SJSA1 (cell line): ENCODE measurements at regions not wholly inside any gene's neighbourhood (a gene's known extent, or its start where the extent isn't known, plus 50 kb on each side); places are given as distances from the start of the nearest gene placed in this dataset.
"Not testable (repeated sequence)": the region's sequence is repeated elsewhere in the genome, so short reads cannot be mapped to it uniquely, and the experiment has no call there.

ENCODE experiments used
- DNase-seq, 2 experiments: peaks; one replicate each; pipeline ENCODE4 v3.0.0-alpha.2; 2015 to 2020; ENCODE audit warnings: low spot score in 2 of 2, low read depth in 1 of 2
- H3K27ac ChIP-seq: fragments of 250-450 bp; sonication (Bioruptor Pico); 2 replicates; pipeline ENCODE4 v1.5.1; 2020; ENCODE audit warnings: mild to moderate bottlenecking, moderate library complexity
- H3K27me3 ChIP-seq: fragments of 250-450 bp; sonication (Bioruptor Pico); replicated peaks from 2 replicates; pipeline ENCODE4 v1.5.1; 2020; ENCODE audit warnings: mild to moderate bottlenecking, moderate library complexity
- H3K36me3 ChIP-seq: fragments of 250-450 bp; sonication (Bioruptor Pico); 2 replicates; pipeline ENCODE4 v1.5.1; 2020; ENCODE audit warnings: mild to moderate bottlenecking
- H3K4me1 ChIP-seq: fragments of 250-450 bp; sonication (Bioruptor Pico); replicated peaks from 2 replicates; pipeline ENCODE4 v1.6.1; 2021; ENCODE audit warnings: mild to moderate bottlenecking
- H3K4me3 ChIP-seq: fragments of 250-450 bp; sonication (Bioruptor Pico); 2 replicates; pipeline ENCODE4 v1.5.1; 2020; ENCODE audit warnings: mild to moderate bottlenecking
- H3K9me3 ChIP-seq: fragments of 250-450 bp; sonication (Bioruptor Pico); replicated peaks from 2 replicates; pipeline ENCODE4 v1.5.1; 2020; ENCODE audit warnings: mild to moderate bottlenecking

- H3K27ac ChIP-seq, H3K9me3 ChIP-seq, DNase-seq, H3K36me3 ChIP-seq, H3K4me1 ChIP-seq, H3K4me3 ChIP-seq, H3K27me3 ChIP-seq: not testable (repeated sequence)
Observed at GRCh38 chr10:38321393-38321792, 227.3 kb downstream of the ZNF37A start.

GRCh38 chr10:38330306-38330705, 236.2 kb downstream of the ZNF37A start:
- not testable (repeated sequence) for H3K27ac ChIP-seq, H3K36me3 ChIP-seq, H3K4me1 ChIP-seq, H3K9me3 ChIP-seq, H3K4me3 ChIP-seq, H3K27me3 ChIP-seq, DNase-seq

- not testable (repeated sequence) for DNase-seq
Observed at GRCh38 chr10:38331106-38331505, 237.0 kb downstream of the ZNF37A start.

DNA sequence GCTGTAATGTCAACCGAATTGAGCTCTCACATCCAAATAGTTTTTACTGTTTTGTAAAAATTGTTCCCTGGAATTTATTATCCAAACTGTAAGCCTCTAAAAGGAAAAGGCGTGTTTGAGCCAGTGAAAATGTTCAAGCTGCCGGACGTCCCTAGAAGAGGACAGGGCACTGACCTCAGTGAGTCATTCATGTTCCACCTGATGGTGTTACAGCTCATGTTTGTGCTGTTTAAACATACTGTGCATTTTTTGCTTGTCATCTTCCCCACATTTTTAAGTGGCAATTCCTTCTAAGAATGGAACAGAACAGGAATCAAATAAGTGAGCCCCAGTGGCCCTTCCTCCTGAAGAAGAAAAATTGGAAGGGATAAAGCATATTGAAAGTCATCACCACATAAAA, 239.6 kb downstream of the ZNF37A start:
- DNase-seq, H3K36me3 ChIP-seq, H3K4me3 ChIP-seq, H3K27ac ChIP-seq, H3K27me3 ChIP-seq, H3K9me3 ChIP-seq, H3K4me1 ChIP-seq: not testable (repeated sequence)

More at GRCh38 chr10:38331106-38331505, 237.0 kb downstream of the ZNF37A start:
- H3K36me3 ChIP-seq, H3K27me3 ChIP-seq, H3K4me1 ChIP-seq, H3K9me3 ChIP-seq, H3K27ac ChIP-seq, H3K4me3 ChIP-seq: not testable (repeated sequence)

GRCh38 chr10:38350645-38351044, 256.5 kb downstream of the ZNF37A start:
- not testable (repeated sequence) for H3K36me3 ChIP-seq, H3K9me3 ChIP-seq, DNase-seq, H3K4me3 ChIP-seq, H3K4me1 ChIP-seq, H3K27ac ChIP-seq, H3K27me3 ChIP-seq

- H3K9me3 ChIP-seq, H3K4me1 ChIP-seq, H3K36me3 ChIP-seq, H3K4me3 ChIP-seq, H3K27me3 ChIP-seq, DNase-seq, H3K27ac ChIP-seq: not testable (repeated sequence)
Observed at GRCh38 chr10:38354410-38354809, 260.3 kb downstream of the ZNF37A start.

GRCh38 chr10:38355911-38356526, 261.9 kb downstream of the ZNF37A start:
- H3K27me3 ChIP-seq, H3K4me1 ChIP-seq, H3K9me3 ChIP-seq, H3K36me3 ChIP-seq, H3K27ac ChIP-seq: not testable (repeated sequence)
- DNase-seq: peak; percentile 50 to 59
- peak overlapping the region; percentile 30 for H3K4me3 ChIP-seq

DNA sequence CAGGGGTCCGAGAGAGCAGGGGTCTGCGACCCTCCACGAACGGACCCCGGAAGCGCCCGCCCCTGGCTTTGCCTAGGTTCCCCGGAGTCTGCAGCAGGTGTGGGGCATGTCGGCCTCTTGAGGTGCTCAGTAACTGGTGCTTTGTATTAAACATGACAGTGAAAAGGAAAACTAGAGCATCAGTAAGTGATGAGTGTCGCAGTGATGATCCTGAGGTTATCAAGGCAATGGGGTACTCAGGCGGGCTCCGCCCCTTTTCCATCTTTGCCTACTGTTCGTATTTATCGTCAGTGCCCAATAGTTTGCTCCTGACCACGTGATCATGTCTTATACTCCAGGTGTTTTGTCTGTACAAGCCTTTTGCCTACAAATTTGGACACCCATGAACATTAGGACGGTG, 262.4 kb downstream of the ZNF37A start:
- not testable (repeated sequence) for H3K4me1 ChIP-seq, H3K36me3 ChIP-seq, DNase-seq, H3K9me3 ChIP-seq, H3K27me3 ChIP-seq, H3K27ac ChIP-seq
- H3K4me3 ChIP-seq: peak overlapping the region; percentile 30

DNA sequence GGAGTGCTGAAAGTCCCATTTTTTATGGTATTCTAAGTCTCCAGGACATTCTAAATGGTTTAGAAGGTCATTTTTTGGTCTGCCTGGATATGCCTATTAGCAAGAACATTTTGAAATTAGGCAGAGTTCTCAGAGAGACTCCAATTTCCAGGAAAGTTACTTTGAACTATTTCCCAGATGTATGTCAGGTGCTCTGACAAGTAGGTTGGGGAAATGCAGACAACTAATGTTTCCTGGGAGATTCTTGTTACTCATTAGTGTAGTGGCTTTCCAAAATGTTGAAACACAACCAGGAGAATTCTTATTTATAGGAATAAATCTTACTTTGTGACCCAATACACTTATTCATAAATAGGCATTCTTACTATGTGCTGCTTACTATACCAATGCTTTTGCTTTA, 268.4 kb downstream of the ZNF37A start:
- not testable (repeated sequence) for H3K27me3 ChIP-seq, H3K4me1 ChIP-seq, H3K9me3 ChIP-seq, DNase-seq, H3K27ac ChIP-seq, H3K4me3 ChIP-seq, H3K36me3 ChIP-seq

DNA sequence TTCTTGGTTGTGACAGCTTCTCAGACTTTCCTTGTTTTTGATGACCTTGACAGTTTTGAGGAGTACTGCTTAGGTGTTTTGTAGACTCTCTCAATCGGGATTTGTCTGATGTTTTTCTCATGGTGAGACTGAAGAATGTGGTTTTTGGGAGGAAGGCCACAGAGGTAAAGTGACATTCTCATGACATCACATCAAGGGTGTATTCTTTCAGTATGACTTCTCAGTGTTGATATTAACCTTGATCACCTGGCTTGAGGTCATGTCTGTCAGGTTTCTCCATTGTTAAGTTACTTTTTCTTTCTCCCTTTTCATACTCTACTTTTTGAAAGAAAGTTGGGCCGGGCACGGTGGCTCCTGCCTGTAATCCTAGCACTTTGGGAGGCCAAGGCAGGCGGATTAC, 269.9 kb downstream of the ZNF37A start:
- H3K4me3 ChIP-seq, H3K9me3 ChIP-seq, H3K27ac ChIP-seq, DNase-seq, H3K27me3 ChIP-seq, H3K36me3 ChIP-seq, H3K4me1 ChIP-seq: not testable (repeated sequence)

- not testable (repeated sequence) for H3K9me3 ChIP-seq, DNase-seq, H3K27me3 ChIP-seq
Observed at GRCh38 chr10:38365917-38366316, 271.8 kb downstream of the ZNF37A start.

DNA sequence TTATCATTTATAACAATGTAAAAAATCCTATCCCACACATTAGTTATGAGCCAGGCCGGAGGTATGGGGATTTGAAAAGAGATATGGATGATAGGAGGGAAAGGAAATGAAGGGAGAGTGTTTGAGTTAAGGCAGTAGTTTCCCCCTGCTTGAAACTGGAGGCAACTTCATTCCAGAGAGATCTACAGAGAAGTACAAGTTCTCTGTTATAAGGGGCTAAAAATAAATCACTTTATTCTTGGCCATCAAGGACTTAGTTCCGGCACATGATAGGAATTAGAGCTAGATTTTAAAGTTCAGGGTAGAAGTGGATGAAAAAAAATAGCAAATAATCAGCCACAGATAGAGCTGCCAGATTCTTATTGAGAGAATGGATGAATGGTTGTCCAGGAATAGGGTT, 289.7 kb downstream of the ZNF37A start:
- H3K9me3 ChIP-seq, DNase-seq, H3K27me3 ChIP-seq, H3K4me1 ChIP-seq, H3K4me3 ChIP-seq, H3K27ac ChIP-seq, H3K36me3 ChIP-seq: not testable (repeated sequence)

More at GRCh38 chr10:38365917-38366316, 271.8 kb downstream of the ZNF37A start:
- H3K27ac ChIP-seq, H3K36me3 ChIP-seq, H3K4me3 ChIP-seq, H3K4me1 ChIP-seq: not testable (repeated sequence)

- H3K36me3 ChIP-seq, H3K27me3 ChIP-seq, H3K27ac ChIP-seq: not testable (repeated sequence)
Observed at GRCh38 chr10:38386869-38387268, 292.7 kb downstream of the ZNF37A start.

GRCh38 chr10:38390725-38391124, 296.6 kb downstream of the ZNF37A start:
- DNase-seq, H3K36me3 ChIP-seq, H3K4me3 ChIP-seq, H3K27me3 ChIP-seq, H3K4me1 ChIP-seq, H3K27ac ChIP-seq, H3K9me3 ChIP-seq: not testable (repeated sequence)

More at GRCh38 chr10:38386869-38387268, 292.7 kb downstream of the ZNF37A start:
- not testable (repeated sequence) for H3K9me3 ChIP-seq, H3K4me3 ChIP-seq, H3K4me1 ChIP-seq, DNase-seq

GRCh38 chr10:38395465-38395864, 301.3 kb downstream of the ZNF37A start:
- not testable (repeated sequence) for H3K27ac ChIP-seq, H3K27me3 ChIP-seq, H3K4me3 ChIP-seq, H3K9me3 ChIP-seq, DNase-seq, H3K36me3 ChIP-seq, H3K4me1 ChIP-seq
